ENCODE measurements at regions not wholly inside any gene's neighbourhood (a gene's known extent, or its start where the extent isn't known, plus 50 kb on each side); places are given as distances from the start of the nearest gene placed in this dataset.

- intact Hi-C loops (cut with DNase I; ENCODE audit: low total_unique reads) = loop anchor here (5.0 to 10.0 kb wide), 3 partner anchors 123 to 1083 kb away; partner anchors contain the start of gene RGMA
- peak in 1 of 2 donors; percentile 74 for DNase-seq (ENCODE audit: low spot score in 2 of 2)
Observed at GRCh38 chr15:94119923-94120775, 111.2 kb upstream of the MCTP2 start.

GRCh38 chr15:94119298-94119811, 112.0 kb upstream of the MCTP2 start:
- WGBS, 2 donors = 26 to 33% methylated on average over 6 of the region's 6 CpGs
- DNase-seq (ENCODE audit: low spot score in 2 of 2) = no peak
- intact Hi-C loops (cut with DNase I; ENCODE audit: low total_unique reads) = loop anchor here (10.0 kb wide), 1 partner anchor 1035 kb away; the partner anchor contains the start of gene RGMA
- no peak overlapping the region for H3K4me3 ChIP-seq (ENCODE audit: low read depth, poor library complexity, severe bottlenecking)
- TF ChIP-seq POLR2A (IDR thresholded peaks at IDR 0.05) (no peak), CTCF (IDR thresholded peaks at IDR 0.05) (no peak)

More at GRCh38 chr15:94119923-94120775, 111.2 kb upstream of the MCTP2 start:
- 37 to 39% methylated on average over 11 of the region's 11 CpGs for WGBS, 2 donors
- H3K4me3 ChIP-seq (ENCODE audit: low read depth, poor library complexity, severe bottlenecking) = no peak overlapping the region
- TF ChIP-seq CTCF (IDR thresholded peaks at IDR 0.05) (peak in 1 of 3 donors; percentile 84), POLR2A (IDR thresholded peaks at IDR 0.05) (no peak)

- H3K4me3 ChIP-seq (ENCODE audit: low read depth, poor library complexity, severe bottlenecking) = no peak overlapping the region
- intact Hi-C loops (cut with DNase I; ENCODE audit: low total_unique reads) = loop anchor here (10.0 kb wide), 1 partner anchor 1026 kb away; the partner anchor contains the start of gene RGMA
- no peak for DNase-seq (ENCODE audit: low spot score in 2 of 2)
- WGBS, 2 donors = 56 to 59% methylated on average over 2 of the region's 2 CpGs
- TF ChIP-seq POLR2A (IDR thresholded peaks at IDR 0.05) (no peak), CTCF (IDR thresholded peaks at IDR 0.05) (no peak)
Observed at GRCh38 chr15:94110476-94111130, 120.8 kb upstream of the MCTP2 start.

GRCh38 chr15:94107652-94108051, 123.7 kb upstream of the MCTP2 start:
- WGBS, 2 donors = 100% methylated on average over 2 of the region's 2 CpGs
- H3K4me3 ChIP-seq (ENCODE audit: low read depth, poor library complexity, severe bottlenecking) = no peak overlapping the region
- no peak for TF ChIP-seq CTCF (IDR thresholded peaks at IDR 0.05)
- TF ChIP-seq POLR2A (IDR thresholded peaks at IDR 0.05) = no peak
- DNase-seq (ENCODE audit: low spot score in 2 of 2) = no peak
- intact Hi-C loops (cut with DNase I; ENCODE audit: low total_unique reads) = no loop called here

- no peak for DNase-seq (ENCODE audit: low spot score in 2 of 2)
- TF ChIP-seq CTCF (IDR thresholded peaks at IDR 0.05) = no peak
- TF ChIP-seq POLR2A (IDR thresholded peaks at IDR 0.05) = no peak
- WGBS, 2 donors = 43 to 49% methylated on average over 4 of the region's 4 CpGs
- intact Hi-C loops (cut with DNase I; ENCODE audit: low total_unique reads) = no loop called here
- no peak overlapping the region for H3K4me3 ChIP-seq (ENCODE audit: low read depth, poor library complexity, severe bottlenecking)
Observed at GRCh38 chr15:94105760-94106159, 125.6 kb upstream of the MCTP2 start.
